ENCODE measurements at regions not wholly inside any gene's neighbourhood (a gene's known extent, or its start where the extent isn't known, plus 50 kb on each side); places are given as distances from the start of the nearest gene placed in this dataset.

GRCh38 chr17:72387487-72387886 is 266.7 kb downstream of the SOX9 start:
- TF ChIP-seq CTCF (IDR thresholded peaks at IDR 0.05; ENCODE audit: control insufficient read depth, extremely low read depth, insufficient read depth): no peak
- H3K4me3 ChIP-seq (ENCODE audit: low read depth, low read length): no peak overlapping the region
- DNase-seq (ENCODE audit: low read depth): no peak

GRCh38 chr17:72387969-72388368 is 267.1 kb downstream of the SOX9 start:
- H3K4me3 ChIP-seq (ENCODE audit: low read depth, low read length): no peak overlapping the region
- no peak for DNase-seq (ENCODE audit: low read depth)
- no peak for TF ChIP-seq CTCF (IDR thresholded peaks at IDR 0.05; ENCODE audit: control insufficient read depth, extremely low read depth, insufficient read depth)

GRCh38 chr17:72388765-72389473 is 268.1 kb downstream of the SOX9 start:
- DNase-seq (ENCODE audit: low read depth): no peak
- TF ChIP-seq CTCF (IDR thresholded peaks at IDR 0.05; ENCODE audit: control insufficient read depth, extremely low read depth, insufficient read depth): no peak
- no peak overlapping the region for H3K4me3 ChIP-seq (ENCODE audit: low read depth, low read length)

GRCh38 chr17:72390675-72391508 is 270.1 kb downstream of the SOX9 start:
- H3K4me3 ChIP-seq (ENCODE audit: low read depth, low read length): no peak overlapping the region
- DNase-seq (ENCODE audit: low read depth): no peak
- no peak for TF ChIP-seq CTCF (IDR thresholded peaks at IDR 0.05; ENCODE audit: control insufficient read depth, extremely low read depth, insufficient read depth)

GRCh38 chr17:72392056-72393010 is 271.5 kb downstream of the SOX9 start:
- DNase-seq (ENCODE audit: low read depth): no peak
- no peak for TF ChIP-seq CTCF (IDR thresholded peaks at IDR 0.05; ENCODE audit: control insufficient read depth, extremely low read depth, insufficient read depth)
- H3K4me3 ChIP-seq (ENCODE audit: low read depth, low read length): no peak overlapping the region

GRCh38 chr17:72393553-72393952 is 272.7 kb downstream of the SOX9 start:
- TF ChIP-seq CTCF (IDR thresholded peaks at IDR 0.05; ENCODE audit: control insufficient read depth, extremely low read depth, insufficient read depth): no peak
- H3K4me3 ChIP-seq (ENCODE audit: low read depth, low read length): no peak overlapping the region
- DNase-seq (ENCODE audit: low read depth): no peak

All from LNCaP clone FGC (cell line).